HG02884 (cell line): ENCODE measurements at regions not wholly inside any gene's neighbourhood (a gene's known extent, or its start where the extent isn't known, plus 50 kb on each side); places are given as distances from the start of the nearest gene placed in this dataset.

ENCODE experiments used
- ATAC-seq: cut with Tn5 transposase; IDR thresholded peaks from one replicate; pipeline ENCODE4 v1.9.1; 2021; ENCODE audit warnings: mild to moderate bottlenecking, moderate library complexity; ENCODE audit not compliant: unreplicated experiment

- ATAC-seq, result no peak
Observed at GRCh38 chr2:731711-732110, 54.5 kb upstream of the TMEM18 start.

GRCh38 chr2:729376-729861 is 52.2 kb upstream of the TMEM18 start:
- ATAC-seq, result no peak

GRCh38 chr2:728165-728564 is 51.0 kb upstream of the TMEM18 start:
- ATAC-seq, result no peak

GRCh38 chr2:727071-727470 is 49.9 kb upstream of the TMEM18 start:
- ATAC-seq, result peak; percentile 60
